ENCODE measurements at regions not wholly inside any gene's neighbourhood (a gene's known extent, or its start where the extent isn't known, plus 50 kb on each side); places are given as distances from the start of the nearest gene placed in this dataset.
"Not testable (repeated sequence)": the region's sequence is repeated elsewhere in the genome, so short reads cannot be mapped to it uniquely, and the experiment has no call there.

- TF ChIP-seq CTCF (IDR thresholded peaks at IDR 0.05; ENCODE audit: low read depth, low read length) = no peak
- no peak for DNase-seq (ENCODE audit: extremely low read depth, low read depth)
Observed at GRCh38 chr1:224559981-224560728, 56.0 kb upstream of the CNIH3 start.

GRCh38 chr1:224562881-224563280, 53.2 kb upstream of the CNIH3 start:
- DNase-seq (ENCODE audit: extremely low read depth, low read depth) = not testable (repeated sequence)

GRCh38 chr1:224563666-224564065, 52.5 kb upstream of the CNIH3 start:
- DNase-seq (ENCODE audit: extremely low read depth, low read depth) = no peak
- no peak for TF ChIP-seq CTCF (IDR thresholded peaks at IDR 0.05; ENCODE audit: low read depth, low read length)

GRCh38 chr1:224564454-224565084, 51.5 kb upstream of the CNIH3 start:
- TF ChIP-seq CTCF (IDR thresholded peaks at IDR 0.05; ENCODE audit: low read depth, low read length) = no peak
- DNase-seq (ENCODE audit: extremely low read depth, low read depth) = no peak

GRCh38 chr1:224565186-224565585, 50.9 kb upstream of the CNIH3 start:
- no peak for DNase-seq (ENCODE audit: extremely low read depth, low read depth)
- TF ChIP-seq CTCF (IDR thresholded peaks at IDR 0.05; ENCODE audit: low read depth, low read length) = no peak

GRCh38 chr1:224565611-224566406, 50.3 kb upstream of the CNIH3 start:
- DNase-seq (ENCODE audit: extremely low read depth, low read depth) = no peak
- TF ChIP-seq CTCF (IDR thresholded peaks at IDR 0.05; ENCODE audit: low read depth, low read length) = no peak

Data from AG09319 (cell line).